ENCODE measurements at regions not wholly inside any gene's neighbourhood (a gene's known extent, or its start where the extent isn't known, plus 50 kb on each side); places are given as distances from the start of the nearest gene placed in this dataset.

GRCh38 chr14:61174987-61175386 lies 106.2 kb downstream of the TMEM30B start:
- no peak for DNase-seq

GRCh38 chr14:61174441-61174891 lies 106.7 kb downstream of the TMEM30B start:
- no peak overlapping the region for H3K4me3 ChIP-seq
- H3K4me1 ChIP-seq = peaks cover 0 to 6% (median 0%) of the 10 kb centered on the region in 4 donors
- intact Hi-C loops (cut with DNase I) = no loop called here
- no peaks in the 10 kb centered on the region for H3K27me3 ChIP-seq
- no peak overlapping the region for H3K27ac ChIP-seq
- H3K9me3 ChIP-seq = peaks cover 0 to 3% (median 1%) of the 10 kb centered on the region in 4 donors
- WGBS, 2 donors = 77 to 79% methylated on average over 6 of the region's 6 CpGs
- no peaks in the 10 kb centered on the region for H3K36me3 ChIP-seq
- DNase-seq = no peak
- TF ChIP-seq CTCF (IDR thresholded peaks at IDR 0.05) (no peak), POLR2AphosphoS5 (IDR thresholded peaks at IDR 0.05) (no peak), EP300 (IDR thresholded peaks at IDR 0.05) (no peak), POLR2A (IDR thresholded peaks at IDR 0.05) (no peak)

More at GRCh38 chr14:61174987-61175386, 106.2 kb downstream of the TMEM30B start:
- TF ChIP-seq EP300 (IDR thresholded peaks at IDR 0.05) = no peak
- no peak for TF ChIP-seq POLR2A (IDR thresholded peaks at IDR 0.05)
- no peak overlapping the region for H3K27ac ChIP-seq
- WGBS, 2 donors = 80 to 81% methylated on average over 2 of the region's 2 CpGs
- peaks cover 0 to 3% (median 1%) of the 10 kb centered on the region in 4 donors for H3K9me3 ChIP-seq
- H3K4me1 ChIP-seq = peaks cover 0 to 6% (median 0%) of the 10 kb centered on the region in 4 donors
- H3K36me3 ChIP-seq = no peaks in the 10 kb centered on the region
- intact Hi-C loops (cut with DNase I) = no loop called here
- H3K27me3 ChIP-seq = no peaks in the 10 kb centered on the region
- no peak overlapping the region for H3K4me3 ChIP-seq

- no peaks in the 10 kb centered on the region for H3K4me1 ChIP-seq
- no peaks in the 10 kb centered on the region for H3K36me3 ChIP-seq
- intact Hi-C loops (cut with DNase I) = no loop called here
- H3K27me3 ChIP-seq = no peaks in the 10 kb centered on the region
- 67% methylated on average over 2 of the region's 2 CpGs for WGBS, 2 donors
- H3K9me3 ChIP-seq = peaks cover 0 to 3% (median 1%) of the 10 kb centered on the region in 4 donors
- no peak for DNase-seq
- no peak overlapping the region for H3K27ac ChIP-seq
- no peak for TF ChIP-seq POLR2AphosphoS5 (IDR thresholded peaks at IDR 0.05)
- no peak for TF ChIP-seq CTCF (IDR thresholded peaks at IDR 0.05)
- TF ChIP-seq EP300 (IDR thresholded peaks at IDR 0.05) = no peak
- TF ChIP-seq POLR2A (IDR thresholded peaks at IDR 0.05) = no peak
- H3K4me3 ChIP-seq = no peak overlapping the region
Measured at GRCh38 chr14:61171727-61172126, 109.4 kb downstream of the TMEM30B start.

- no peak for TF ChIP-seq POLR2A (IDR thresholded peaks at IDR 0.05)
- no peak for TF ChIP-seq CTCF (IDR thresholded peaks at IDR 0.05)
- TF ChIP-seq EP300 (IDR thresholded peaks at IDR 0.05) = no peak
- TF ChIP-seq POLR2AphosphoS5 (IDR thresholded peaks at IDR 0.05) = no peak
- Histone ChIP-seq H3K9me3 (peaks cover 0 to under 1% (median 0%) of the 10 kb centered on the region in 4 donors), H3K27ac (no peak overlapping the region), H3K36me3 (no peaks in the 10 kb centered on the region), H3K4me1 (no peaks in the 10 kb centered on the region), H3K4me3 (no peak overlapping the region), H3K27me3 (no peaks in the 10 kb centered on the region)
- no peak for DNase-seq
- intact Hi-C loops (cut with DNase I) = no loop called here
- 94 to 96% methylated on average over 1 of the region's 1 CpG for WGBS, 2 donors
Measured at GRCh38 chr14:61168141-61168540, 113.0 kb downstream of the TMEM30B start.

- H3K27ac ChIP-seq = no peak overlapping the region
- H3K9me3 ChIP-seq = no peaks in the 10 kb centered on the region
- H3K27me3 ChIP-seq = no peaks in the 10 kb centered on the region
- TF ChIP-seq CTCF (IDR thresholded peaks at IDR 0.05) = no peak
- TF ChIP-seq POLR2A (IDR thresholded peaks at IDR 0.05) = no peak
- 93 to 96% methylated on average over 1 of the region's 1 CpG for WGBS, 2 donors
- no peaks in the 10 kb centered on the region for H3K4me1 ChIP-seq
- DNase-seq = no peak
- H3K4me3 ChIP-seq = no peak overlapping the region
- intact Hi-C loops (cut with DNase I) = no loop called here
- no peaks in the 10 kb centered on the region for H3K36me3 ChIP-seq
Measured at GRCh38 chr14:61167642-61168041, 113.5 kb downstream of the TMEM30B start.

Measured in sigmoid colon (tissue), 6 donors.